ENCODE measurements at regions not wholly inside any gene's neighbourhood (a gene's known extent, or its start where the extent isn't known, plus 50 kb on each side); places are given as distances from the start of the nearest gene placed in this dataset.

GRCh38 chr2:193584522-193584938, 1389.8 kb upstream of the TMEFF2 start:
- TF ChIP-seq CTCF (IDR thresholded peaks at IDR 0.05; ENCODE audit: extremely low read depth in 1 of 2, insufficient read depth in 1 of 2, low read depth in 1 of 2, low read length in 2 of 2) (peak; percentile 18 to 24), MYC (IDR thresholded peaks at IDR 0.05; ENCODE audit: low read depth, low read length) (no peak)
- dilution Hi-C loops (cut with MboI; ENCODE audit: extremely low pct_ligation_motif_present, low sequenced_read_pairs) (no loop called here), intact Hi-C loops (cut with micrococcal nuclease) (loop anchor here (2.0 kb wide), 2 partner anchors 1388 to 1772 kb away; no protein-coding TSS in a partner anchor)
- no peak overlapping the region for H3K27ac ChIP-seq (ENCODE audit: insufficient read depth, low read depth, low read length)
- H4K20me1 ChIP-seq (replicated peaks; ENCODE audit: control insufficient read depth, extremely low read depth, insufficient read depth, low read length) = no peaks in the 10 kb centered on the region
- H3K4me2 ChIP-seq (ENCODE audit: insufficient read depth, low read length) = no peak overlapping the region
- peak; percentile 16 for DNase-seq (ENCODE audit: low read depth, low spot score)
- BruUV-seq (replicated peaks) = no TSS peak
- no peaks in the 10 kb centered on the region for H3K9me3 ChIP-seq (replicated peaks; ENCODE audit: control insufficient read depth, insufficient read depth, low read length)
- POLR2A ChIA-PET = no interaction called here
- no peaks in the 10 kb centered on the region for H3K79me2 ChIP-seq (ENCODE audit: control insufficient read depth, insufficient read depth, low read length)
- no peaks in the 10 kb centered on the region for H3K27me3 ChIP-seq (ENCODE audit: control insufficient read depth in 2 of 2, insufficient read depth in 2 of 2, low read length in 2 of 2)
- no peak overlapping the region for H3K4me3 ChIP-seq (replicated peaks in 1 of 3; ENCODE audit: insufficient read depth in 1 of 3, low read depth in 1 of 3, low read length in 3 of 3)
- H3K9ac ChIP-seq (replicated peaks; ENCODE audit: extremely low read depth, insufficient read depth, low read length) = no peak overlapping the region
- no peak overlapping the region for H2AFZ ChIP-seq (ENCODE audit: low read depth, low read length)
- no peak for FAIRE-seq
- H3K36me3 ChIP-seq (ENCODE audit: control insufficient read depth in 2 of 2, extremely low read depth in 1 of 2, insufficient read depth in 2 of 2, low read length in 2 of 2) = no peaks in the 10 kb centered on the region
- no peaks in the 10 kb centered on the region for H3K9me1 ChIP-seq (replicated peaks; ENCODE audit: control insufficient read depth, extremely low read depth, insufficient read depth, low read length)
- CTCF ChIA-PET = interaction anchor here (0.7 to 2.4 kb wide), 10 partner anchors 10 to 1826 kb away, joined by 3 to 26 read pairs (median 4); partner anchors contain the start of gene TMEFF2
- H3K4me1 ChIP-seq (ENCODE audit: control insufficient read depth, extremely low read depth, insufficient read depth, low read length) = no peaks in the 10 kb centered on the region

DNA sequence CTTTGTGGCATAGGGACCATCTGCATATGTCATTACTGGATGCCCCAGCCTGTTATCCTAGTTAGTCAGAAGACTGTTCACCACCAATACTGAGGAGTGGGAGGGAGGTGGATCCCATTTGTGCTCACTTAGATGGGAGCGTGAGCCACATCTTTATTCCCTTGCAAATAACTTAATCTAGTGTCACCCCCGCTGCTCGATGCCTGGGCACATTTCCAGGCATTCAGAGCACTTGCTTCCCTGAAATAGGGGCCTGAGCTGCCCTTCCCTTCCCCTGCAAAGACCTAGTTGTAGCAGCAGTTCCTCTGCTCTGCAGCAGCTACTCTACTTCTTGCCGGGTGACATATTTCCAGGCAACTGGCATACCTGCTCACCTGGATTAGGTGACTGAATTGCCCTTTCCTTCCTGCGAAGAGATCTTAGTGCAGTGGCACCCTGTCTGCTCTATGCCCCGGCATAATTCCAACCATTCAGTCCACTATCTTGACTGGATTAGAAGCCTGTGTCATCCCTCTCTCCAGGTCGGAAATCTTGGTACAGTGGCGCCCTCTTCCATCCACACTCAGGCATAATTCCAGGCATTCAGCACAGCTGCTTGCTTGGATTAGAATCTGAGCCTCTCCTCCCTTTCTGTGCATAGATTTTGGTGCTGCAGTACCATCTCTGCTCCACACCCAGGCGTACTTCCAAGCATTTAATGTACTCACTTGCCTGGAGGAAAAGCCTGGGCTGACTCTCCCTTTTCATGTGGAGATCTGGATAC, 1389.1 kb upstream of the TMEFF2 start:
- TF ChIP-seq MAX (IDR thresholded peaks at IDR 0.05; ENCODE audit: insufficient read depth, insufficient read length) = no peak
- TF ChIP-seq JUN (IDR thresholded peaks at IDR 0.05; ENCODE audit: borderline replicate concordance, insufficient read depth, insufficient read length, low read depth) = no peak
- no peak for TF ChIP-seq GATA2 (IDR thresholded peaks at IDR 0.05; ENCODE audit: insufficient read depth, insufficient read length, low read depth, low read length)
- no peak for TF ChIP-seq FOS (IDR thresholded peaks at IDR 0.05; ENCODE audit: borderline replicate concordance, insufficient read depth, low read length)
- TF ChIP-seq CTCF (IDR thresholded peaks at IDR 0.05; ENCODE audit: extremely low read depth in 1 of 2, insufficient read depth in 1 of 2, low read depth in 1 of 2, low read length in 2 of 2) = no peak
- no peak for TF ChIP-seq MYC (IDR thresholded peaks at IDR 0.05; ENCODE audit: low read depth, low read length)
- TF ChIP-seq EZH2 (IDR thresholded peaks at IDR 0.05; ENCODE audit: borderline replicate concordance, low read depth, low read length, severe bottlenecking) = no peak
- TF ChIP-seq POLR2A (IDR thresholded peaks at IDR 0.05; ENCODE audit: low read depth, low read length) = no peak
- TF ChIP-seq POLR2AphosphoS5 (IDR thresholded peaks at IDR 0.05; ENCODE audit: insufficient read depth, low read depth, low read length) = no peak

More for the DNA sequence above, 1389.1 kb upstream of the TMEFF2 start:
- intact Hi-C loops (cut with micrococcal nuclease) (loop anchor here (2.0 kb wide), 2 partner anchors 1387 to 1771 kb away; no protein-coding TSS in a partner anchor), dilution Hi-C loops (cut with MboI; ENCODE audit: extremely low pct_ligation_motif_present, low sequenced_read_pairs) (no loop called here)
- DNase-seq (ENCODE audit: low read depth, low spot score) (no peak), FAIRE-seq (no peak)
- Histone ChIP-seq H3K4me3 (replicated peaks in 1 of 3; ENCODE audit: insufficient read depth in 1 of 3, low read depth in 1 of 3, low read length in 3 of 3) (no peak overlapping the region), H3K27ac (ENCODE audit: insufficient read depth, low read depth, low read length) (no peak overlapping the region), H3K4me2 (ENCODE audit: insufficient read depth, low read length) (no peak overlapping the region), H3K79me2 (ENCODE audit: control insufficient read depth, insufficient read depth, low read length) (no peaks in the 10 kb centered on the region), H3K36me3 (ENCODE audit: control insufficient read depth in 2 of 2, extremely low read depth in 1 of 2, insufficient read depth in 2 of 2, low read length in 2 of 2) (no peaks in the 10 kb centered on the region), H3K4me1 (ENCODE audit: control insufficient read depth, extremely low read depth, insufficient read depth, low read length) (no peaks in the 10 kb centered on the region), H3K9ac (replicated peaks; ENCODE audit: extremely low read depth, insufficient read depth, low read length) (no peak overlapping the region), H3K27me3 (ENCODE audit: control insufficient read depth in 2 of 2, insufficient read depth in 2 of 2, low read length in 2 of 2) (no peaks in the 10 kb centered on the region), H4K20me1 (replicated peaks; ENCODE audit: control insufficient read depth, extremely low read depth, insufficient read depth, low read length) (no peaks in the 10 kb centered on the region), H2AFZ (ENCODE audit: low read depth, low read length) (no peak overlapping the region), H3K9me3 (replicated peaks; ENCODE audit: control insufficient read depth, insufficient read depth, low read length) (no peaks in the 10 kb centered on the region), H3K9me1 (replicated peaks; ENCODE audit: control insufficient read depth, extremely low read depth, insufficient read depth, low read length) (no peaks in the 10 kb centered on the region)
- ChIA-PET CTCF (interaction anchor here (1.0 to 2.4 kb wide), 9 partner anchors 9 to 1826 kb away, joined by 3 to 26 read pairs (median 5); partner anchors contain the start of gene TMEFF2), POLR2A (no interaction called here)
- BruUV-seq (replicated peaks) = no TSS peak

Measured in endothelial cell of umbilical vein (primary cell).